ENCODE measurements at regions not wholly inside any gene's neighbourhood (a gene's known extent, or its start where the extent isn't known, plus 50 kb on each side); places are given as distances from the start of the nearest gene placed in this dataset.
"Not testable (repeated sequence)": the region's sequence is repeated elsewhere in the genome, so short reads cannot be mapped to it uniquely, and the experiment has no call there.

DNA sequence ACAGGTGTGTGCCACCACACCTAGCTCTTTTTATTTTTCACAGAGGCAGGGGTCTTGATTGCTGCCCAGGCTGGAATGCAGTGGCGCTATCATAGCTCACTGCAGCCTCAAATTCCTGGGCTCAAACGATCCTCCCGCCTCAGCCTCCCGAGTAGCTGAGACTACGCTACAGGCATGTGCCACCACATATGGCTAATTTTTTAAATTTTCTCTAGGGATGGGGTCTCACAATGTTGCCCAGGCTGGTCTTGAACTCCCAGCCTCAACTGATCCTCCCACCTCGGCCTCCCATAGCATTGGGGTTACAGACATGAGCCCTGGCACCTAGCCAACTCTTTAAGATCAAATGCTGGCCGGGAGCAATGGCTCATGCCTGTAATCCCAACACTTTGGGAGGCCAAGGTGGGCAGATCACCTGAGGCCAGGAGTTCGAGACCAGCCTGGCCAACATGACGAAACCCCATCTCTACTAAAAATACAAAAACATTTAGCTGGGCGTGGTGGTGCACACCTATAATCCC, 50.6 kb upstream of the MYL10 start:
- not testable (repeated sequence) for H3K4me3 ChIP-seq (ENCODE audit: low read length)

DNA sequence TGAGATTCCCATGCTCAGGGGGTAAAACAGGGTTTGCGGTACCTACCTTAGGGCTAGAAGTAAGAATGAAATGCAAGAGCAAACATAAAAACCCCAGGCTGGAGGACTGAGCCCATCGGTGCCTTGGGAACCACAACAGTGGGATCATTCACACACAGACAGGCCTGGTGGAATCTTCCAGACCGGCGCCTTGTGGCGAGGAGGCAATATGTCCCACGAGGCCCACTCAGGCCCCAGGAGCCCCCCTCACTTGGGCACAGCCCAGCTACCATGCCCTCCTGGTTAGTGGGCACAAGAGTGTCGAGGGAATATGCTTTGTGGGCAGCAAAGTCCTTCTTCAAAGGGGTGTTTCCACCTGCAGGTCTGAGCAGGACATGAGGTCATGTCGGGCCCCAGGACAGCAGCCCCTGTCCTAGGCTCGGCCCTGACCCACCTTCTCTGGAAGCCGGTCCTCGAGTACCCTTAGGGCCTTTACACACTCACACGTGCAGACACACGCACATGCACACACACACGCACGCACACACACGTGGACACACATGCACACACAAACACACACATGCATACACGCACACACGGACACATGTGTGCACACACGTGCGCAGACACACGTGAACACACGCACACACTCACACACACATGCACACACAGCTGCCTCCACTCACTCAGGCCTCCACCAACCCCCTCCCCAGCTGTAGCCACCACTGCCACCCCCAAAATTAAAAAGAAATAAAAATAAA, 51.5 kb upstream of the MYL10 start:
- no peak for TF ChIP-seq ZNF274 (IDR thresholded peaks at IDR 0.05; ENCODE audit: low read depth, low read length)
- H3K4me3 ChIP-seq (ENCODE audit: low read length) = no peak overlapping the region

DNA sequence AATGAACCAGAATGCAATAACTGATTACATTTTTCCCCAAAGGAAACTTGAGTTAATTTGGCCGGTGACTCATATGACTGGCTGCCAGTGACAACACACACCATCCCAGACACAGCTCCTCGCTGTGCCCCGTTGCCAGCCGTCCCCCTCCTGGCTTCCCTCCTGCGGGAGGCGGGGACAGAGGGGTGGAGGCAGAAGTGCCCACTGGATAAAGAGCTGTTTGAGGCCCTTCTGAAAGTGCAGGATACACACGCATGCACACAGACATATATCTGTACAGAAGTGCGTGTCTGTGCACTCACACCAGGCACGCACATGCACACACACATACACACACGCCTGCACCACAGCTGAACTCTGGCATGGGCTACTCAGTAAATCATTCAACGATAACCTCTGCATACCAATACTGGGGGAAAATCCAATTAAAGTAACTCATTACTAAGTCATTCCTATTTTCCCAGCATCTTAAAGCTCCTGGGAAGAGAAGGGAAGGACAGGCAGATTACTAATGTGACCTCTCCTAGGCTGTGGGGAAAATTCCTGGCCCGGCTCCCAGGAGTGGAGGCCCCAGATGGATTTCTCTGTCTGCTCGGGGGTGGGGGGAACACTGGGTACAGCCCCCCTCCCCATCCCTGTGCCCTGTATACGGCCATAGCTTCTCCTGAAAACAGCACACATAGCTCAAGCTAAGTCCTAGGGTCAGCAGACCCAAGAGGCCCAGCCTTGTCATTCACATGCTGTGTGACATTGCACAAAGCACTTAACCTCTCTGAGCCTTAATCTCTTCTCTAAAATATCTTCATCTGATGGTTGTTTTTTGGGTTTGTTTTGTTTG, 52.3 kb upstream of the MYL10 start:
- H3K4me3 ChIP-seq (ENCODE audit: low read length) = no peak overlapping the region
- TF ChIP-seq ZNF274 (IDR thresholded peaks at IDR 0.05; ENCODE audit: low read depth, low read length) = no peak

DNA sequence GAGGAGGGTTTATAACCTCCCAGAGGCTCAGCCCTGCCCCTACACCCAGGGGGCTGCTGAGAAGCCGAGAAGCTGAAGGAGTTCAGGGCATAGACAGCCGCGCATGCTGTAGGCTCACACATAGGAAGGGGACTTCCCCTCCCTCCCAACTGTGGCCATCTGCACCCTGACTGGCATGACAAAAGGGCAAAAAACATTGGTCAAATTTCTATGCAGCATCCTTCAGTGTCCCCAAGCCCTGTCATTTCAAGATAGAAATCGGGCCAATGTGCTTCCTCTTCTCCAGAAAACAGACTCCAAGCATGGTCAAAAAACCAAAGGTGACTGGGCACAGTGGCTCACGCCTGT, 55.9 kb upstream of the MYL10 start:
- TF ChIP-seq ZNF274 (IDR thresholded peaks at IDR 0.05; ENCODE audit: low read depth, low read length) = no peak
- H3K4me3 ChIP-seq (ENCODE audit: low read length) = no peak overlapping the region

DNA sequence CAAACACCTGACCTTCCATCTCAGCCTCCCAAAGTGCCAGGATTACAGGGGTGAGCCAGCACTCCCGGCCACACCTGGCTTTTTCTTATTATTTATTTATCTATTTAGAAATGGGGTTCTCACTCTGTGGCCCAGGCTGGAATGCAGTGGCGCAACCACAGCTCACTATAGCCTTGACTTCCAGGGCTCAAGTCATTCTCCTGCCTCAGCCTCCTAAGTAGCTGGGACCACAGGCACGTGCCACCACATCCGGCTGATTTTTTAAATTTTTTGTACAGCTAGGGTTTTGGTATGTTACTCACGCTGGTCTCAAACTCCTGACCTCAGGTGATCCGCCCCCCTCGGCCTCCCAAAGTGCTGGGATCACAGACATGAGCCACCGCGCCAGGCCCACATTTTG, 56.9 kb upstream of the MYL10 start:
- TF ChIP-seq ZNF274 (IDR thresholded peaks at IDR 0.05; ENCODE audit: low read depth, low read length) = no peak
- no peak overlapping the region for H3K4me3 ChIP-seq (ENCODE audit: low read length)

DNA sequence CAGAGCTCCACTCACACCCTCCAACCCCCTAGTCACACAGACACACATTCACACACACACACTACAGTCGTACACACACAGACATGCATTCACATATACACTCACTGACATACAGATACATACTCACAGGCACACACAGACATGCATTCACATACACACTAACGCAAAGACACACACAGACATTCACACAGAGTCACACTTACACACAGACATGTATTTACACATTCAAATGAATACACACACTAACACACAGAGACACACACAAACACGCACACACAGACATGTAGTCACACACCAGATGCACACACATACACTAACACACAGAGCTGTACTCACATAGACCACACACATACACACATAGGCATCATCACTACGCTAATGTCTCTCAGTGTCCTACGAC, 58.0 kb upstream of the MYL10 start:
- no peak overlapping the region for H3K4me3 ChIP-seq (ENCODE audit: low read length)
- TF ChIP-seq ZNF274 (IDR thresholded peaks at IDR 0.05; ENCODE audit: low read depth, low read length) = no peak

DNA sequence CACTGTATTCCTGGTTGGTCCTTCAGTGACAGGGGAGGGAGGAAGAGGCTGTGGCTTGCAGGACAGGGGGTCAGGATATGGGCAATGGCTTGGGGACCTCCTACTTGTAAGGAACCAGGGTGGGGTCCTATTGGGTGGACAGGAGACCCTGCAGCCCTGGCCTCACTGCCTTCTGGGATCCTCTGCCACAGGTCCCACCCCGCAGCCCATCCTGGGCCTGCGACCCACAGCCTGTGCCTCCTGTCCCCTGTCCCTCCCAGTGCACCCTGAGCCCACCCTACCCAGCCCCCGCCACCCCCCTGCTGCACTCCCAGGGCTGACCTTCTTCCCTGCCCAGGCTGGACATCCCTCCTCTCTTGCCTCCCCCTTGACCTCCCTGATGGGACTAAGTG, 58.7 kb upstream of the MYL10 start:
- no peak overlapping the region for H3K4me3 ChIP-seq (ENCODE audit: low read length)
- no peak for TF ChIP-seq ZNF274 (IDR thresholded peaks at IDR 0.05; ENCODE audit: low read depth, low read length)

DNA sequence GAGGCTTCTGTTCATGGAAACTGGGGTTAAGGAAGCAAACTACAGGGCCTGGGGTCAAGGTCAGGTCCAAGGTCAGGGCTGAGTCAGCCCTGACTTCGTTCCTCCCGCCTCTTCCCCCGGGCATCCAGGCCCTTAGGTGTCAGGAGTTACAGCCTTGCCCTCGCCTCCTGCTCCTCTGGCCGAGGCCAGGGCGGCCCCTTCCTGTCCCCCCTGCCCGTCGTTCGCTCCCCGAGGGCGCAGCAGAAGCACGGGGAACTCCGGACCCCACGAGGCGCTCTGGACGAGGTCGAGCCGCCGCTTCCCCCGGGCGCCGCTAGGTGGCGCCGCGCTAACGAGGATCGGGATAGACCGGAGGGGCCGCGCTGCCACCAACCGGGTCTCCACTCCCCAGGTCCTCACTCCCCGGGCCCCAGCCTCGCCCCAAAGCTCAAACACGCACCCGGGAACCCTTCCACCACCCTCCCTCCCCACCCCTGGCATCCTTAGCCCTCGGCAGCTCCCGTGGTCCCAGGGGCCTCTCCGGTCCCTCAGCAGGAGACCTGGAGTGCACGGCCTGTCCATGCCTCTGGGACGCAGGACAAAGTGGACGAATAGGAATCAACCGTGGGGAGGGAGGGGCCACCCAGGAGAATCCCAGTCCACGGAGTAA, 59.2 kb upstream of the MYL10 start:
- no peak for TF ChIP-seq ZNF274 (IDR thresholded peaks at IDR 0.05; ENCODE audit: low read depth, low read length)
- H3K4me3 ChIP-seq (ENCODE audit: low read length) = no peak overlapping the region

DNA sequence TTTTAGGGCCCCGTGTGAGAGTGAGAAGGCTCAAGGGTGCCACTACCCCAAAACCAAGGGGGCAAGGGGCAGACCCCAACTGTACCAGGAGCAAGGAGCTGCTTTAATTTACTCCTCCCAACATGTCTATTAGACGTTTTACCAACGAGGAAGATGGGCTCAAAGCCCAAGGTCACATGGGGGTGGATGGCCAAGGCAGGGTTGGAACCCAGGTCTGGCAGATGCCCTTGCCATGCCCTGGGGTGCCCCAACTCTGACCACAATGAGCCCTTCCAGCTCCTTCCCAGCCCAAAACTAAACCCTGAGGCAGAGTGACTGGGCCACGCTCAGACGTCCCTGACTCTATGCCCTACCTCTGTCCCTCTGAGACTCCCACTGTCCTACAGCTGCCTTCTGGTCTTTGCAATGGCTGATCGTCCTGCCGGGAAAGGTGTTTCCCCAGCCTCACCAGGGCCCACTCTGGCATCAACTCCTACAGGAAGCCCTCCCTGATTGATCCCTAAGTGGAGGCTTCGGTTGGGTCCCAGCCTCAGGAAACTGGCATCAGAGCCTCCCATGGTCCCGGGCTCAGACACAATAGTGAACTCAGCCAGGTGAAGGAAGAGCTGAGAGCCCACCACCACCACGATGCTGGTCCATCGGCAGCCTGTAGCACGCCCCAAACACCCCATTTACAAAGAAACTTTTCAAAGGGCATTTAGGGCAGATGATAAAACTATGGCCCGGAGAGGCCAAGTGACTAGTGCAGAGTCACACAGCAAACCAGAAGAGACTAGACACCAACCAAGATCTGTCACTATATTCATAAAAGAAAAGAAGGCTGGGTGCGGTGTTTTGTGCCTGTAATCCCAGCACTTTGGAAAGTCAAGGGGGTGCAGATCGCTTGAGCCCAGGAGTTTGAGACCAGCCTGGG, 60.2 kb upstream of the MYL10 start:
- no peak for TF ChIP-seq ZNF274 (IDR thresholded peaks at IDR 0.05; ENCODE audit: low read depth, low read length)
- H3K4me3 ChIP-seq (ENCODE audit: low read length) = no peak overlapping the region

DNA sequence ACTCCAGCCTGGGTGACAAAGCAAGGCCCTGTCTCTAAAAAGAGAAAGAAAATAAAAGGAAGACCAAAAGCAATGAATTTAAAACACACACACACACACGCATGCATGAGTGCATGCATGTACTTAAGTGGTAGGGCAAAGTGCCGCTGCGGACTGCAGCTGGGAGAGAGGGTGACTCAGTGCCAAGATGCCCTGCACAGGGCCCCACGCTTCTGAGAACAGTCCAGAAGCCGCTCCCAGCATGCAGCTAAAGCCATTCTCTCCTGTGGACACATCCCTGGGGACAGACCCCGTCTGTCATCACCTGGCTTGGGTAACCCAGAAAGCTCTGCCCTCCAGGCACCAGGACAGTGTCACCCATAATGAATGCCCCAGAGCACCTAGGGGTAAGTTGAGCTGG, 61.0 kb upstream of the MYL10 start:
- no peak for TF ChIP-seq ZNF274 (IDR thresholded peaks at IDR 0.05; ENCODE audit: low read depth, low read length)
- no peak overlapping the region for H3K4me3 ChIP-seq (ENCODE audit: low read length)

DNA sequence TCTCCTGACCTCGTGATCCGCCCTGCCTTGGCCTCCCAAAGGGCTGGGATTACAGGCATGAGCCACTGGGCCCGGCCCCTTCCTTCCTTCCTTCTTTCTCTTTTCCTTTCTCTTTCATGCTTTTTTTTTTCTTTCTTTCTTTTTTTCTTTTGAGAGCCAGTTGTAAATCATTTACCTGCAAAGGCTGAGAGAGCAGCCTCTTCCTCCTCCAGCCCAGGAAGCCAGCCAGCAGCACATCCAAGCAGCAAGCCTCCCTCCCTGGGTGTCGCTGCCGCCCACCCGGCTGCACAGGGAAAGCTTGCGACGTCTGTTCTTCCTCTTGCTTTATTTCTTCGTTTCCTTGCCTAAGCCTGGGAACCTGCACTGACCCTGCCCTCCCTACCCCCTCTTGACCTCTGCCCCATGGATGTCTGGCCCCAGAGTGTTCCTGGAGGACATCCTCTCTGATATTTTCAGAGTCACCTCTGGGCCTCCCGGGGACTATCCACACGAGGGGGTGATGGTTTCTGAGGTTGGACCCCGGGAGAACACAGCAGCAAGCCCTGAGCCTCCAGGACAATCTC, 62.8 kb upstream of the MYL10 start:
- TF ChIP-seq ZNF274 (IDR thresholded peaks at IDR 0.05; ENCODE audit: low read depth, low read length) = no peak
- H3K4me3 ChIP-seq (ENCODE audit: low read length) = no peak overlapping the region

DNA sequence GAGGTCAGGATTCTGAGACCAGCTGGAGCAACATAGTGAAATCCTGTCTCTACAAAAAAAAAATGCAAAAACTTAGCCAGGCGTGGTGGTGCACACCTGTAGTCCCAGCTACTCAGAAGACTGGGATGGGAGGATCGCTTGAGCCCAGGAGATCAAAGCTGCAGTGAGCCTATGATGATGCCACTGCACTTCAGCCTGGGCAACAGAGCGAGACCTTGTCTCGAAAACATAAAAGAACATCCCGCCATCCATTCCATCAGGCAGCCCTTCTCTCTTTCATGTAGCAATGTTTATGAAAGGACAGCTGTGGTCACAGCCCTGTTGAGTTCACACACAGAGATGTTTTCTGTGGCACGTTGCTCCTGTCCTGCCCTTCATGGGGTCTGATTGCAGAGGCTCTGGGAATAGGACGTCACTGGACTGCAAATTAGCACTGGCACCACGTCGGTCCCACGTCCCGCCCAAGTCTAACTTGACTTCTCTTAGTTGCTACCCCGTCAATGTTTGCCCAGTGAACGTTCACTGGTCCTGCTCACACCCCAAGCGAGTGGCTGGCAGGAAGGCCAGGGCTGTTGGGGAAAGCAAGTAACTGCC, 64.5 kb upstream of the MYL10 start:
- H3K4me3 ChIP-seq (ENCODE audit: low read length) = no peak overlapping the region
- TF ChIP-seq ZNF274 (IDR thresholded peaks at IDR 0.05; ENCODE audit: low read depth, low read length) = no peak

DNA sequence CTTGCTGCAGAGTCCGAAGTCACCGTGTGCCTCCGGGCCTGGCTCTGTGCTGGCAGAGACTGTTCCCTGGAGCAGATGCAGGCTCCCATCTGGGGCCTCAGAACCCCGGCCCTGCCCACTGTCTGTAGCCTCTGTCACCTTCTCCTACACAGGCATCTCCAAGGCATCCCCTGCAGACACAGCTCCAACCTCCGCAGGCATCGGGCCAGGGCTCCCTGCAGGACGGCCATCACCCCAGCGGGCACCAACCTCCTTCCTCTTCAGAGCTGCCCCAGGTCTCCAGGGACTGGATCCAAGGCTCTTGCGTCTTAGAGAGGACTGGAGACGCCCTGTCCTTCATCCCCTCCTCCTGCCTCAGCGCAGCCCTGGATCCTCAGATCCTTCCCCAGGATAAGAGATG, 69.9 kb upstream of the MYL10 start:
- TF ChIP-seq ZNF274 (IDR thresholded peaks at IDR 0.05; ENCODE audit: low read depth, low read length) = no peak
- H3K4me3 ChIP-seq (ENCODE audit: low read length) = no peak overlapping the region

Data from GM08714 (cell line).